NOMO-1 treated with dmso at 0.1 percent for 144 hours (cell line): ENCODE measurements at regions not wholly inside any gene's neighbourhood (a gene's known extent, or its start where the extent isn't known, plus 50 kb on each side); places are given as distances from the start of the nearest gene placed in this dataset.

Experiments used
- DNase-seq: peaks from one replicate; lab custom pipeline; 2025; ENCODE audit not compliant: unreplicated experiment; lab: John Stamatoyannopoulos, UW

- DNase-seq = no peak
Measured at GRCh38 chr3:66592016-66592761, 91.4 kb upstream of the LRIG1 start.

GRCh38 chr3:66592927-66593625 is 92.3 kb upstream of the LRIG1 start:
- no peak for DNase-seq

GRCh38 chr3:66593978-66594377 is 93.2 kb upstream of the LRIG1 start:
- DNase-seq = no peak

GRCh38 chr3:66597308-66597863 is 96.6 kb upstream of the LRIG1 start:
- DNase-seq = no peak

GRCh38 chr3:66598168-66598567 is 97.3 kb upstream of the LRIG1 start:
- no peak for DNase-seq

- DNase-seq = no peak
Measured at GRCh38 chr3:66602237-66602636, 101.4 kb upstream of the LRIG1 start.

- no peak for DNase-seq
Measured at GRCh38 chr3:66602691-66603090, 101.9 kb upstream of the LRIG1 start.

GRCh38 chr3:66603151-66603611 is 102.4 kb upstream of the LRIG1 start:
- no peak for DNase-seq

GRCh38 chr3:66604481-66604880 is 103.7 kb upstream of the LRIG1 start:
- DNase-seq = peak; percentile 37

- DNase-seq = no peak
Measured at GRCh38 chr3:66606126-66606525, 105.3 kb upstream of the LRIG1 start.

- DNase-seq = no peak
Measured at GRCh38 chr3:66606868-66607267, 106.0 kb upstream of the LRIG1 start.

- no peak for DNase-seq
Measured at GRCh38 chr3:66609660-66610561, 109.1 kb upstream of the LRIG1 start.

GRCh38 chr3:66610562-66610909 is 109.7 kb upstream of the LRIG1 start:
- DNase-seq = no peak

GRCh38 chr3:66615643-66616301 is 115.0 kb upstream of the LRIG1 start:
- no peak for DNase-seq

- no peak for DNase-seq
Measured at GRCh38 chr3:66617351-66617750, 116.5 kb upstream of the LRIG1 start.

- DNase-seq = no peak
Measured at GRCh38 chr3:66618066-66618465, 117.2 kb upstream of the LRIG1 start.

GRCh38 chr3:66620296-66620695 is 119.5 kb upstream of the LRIG1 start:
- DNase-seq = no peak

GRCh38 chr3:66622756-66623457 is 122.1 kb upstream of the LRIG1 start:
- DNase-seq = no peak

GRCh38 chr3:66625505-66626216 is 124.8 kb upstream of the LRIG1 start:
- no peak for DNase-seq
